ENCODE measurements at regions not wholly inside any gene's neighbourhood (a gene's known extent, or its start where the extent isn't known, plus 50 kb on each side); places are given as distances from the start of the nearest gene placed in this dataset.
"Not testable (repeated sequence)": the region's sequence is repeated elsewhere in the genome, so short reads cannot be mapped to it uniquely, and the experiment has no call there.

GRCh38 chr10:65769828-65770227, 1156.0 kb upstream of the LRRTM3 start:
- no peak for DNase-seq

GRCh38 chr10:65778753-65779152, 1147.1 kb upstream of the LRRTM3 start:
- no peak for DNase-seq

GRCh38 chr10:65779985-65780384, 1145.9 kb upstream of the LRRTM3 start:
- no peak for DNase-seq

GRCh38 chr10:65786279-65786678, 1139.6 kb upstream of the LRRTM3 start:
- DNase-seq = no peak

GRCh38 chr10:65787571-65787970, 1138.3 kb upstream of the LRRTM3 start:
- no peak for DNase-seq

GRCh38 chr10:65788271-65788670, 1137.6 kb upstream of the LRRTM3 start:
- no peak for DNase-seq

GRCh38 chr10:65791979-65792378, 1133.9 kb upstream of the LRRTM3 start:
- DNase-seq = no peak

- DNase-seq = no peak
These were observed 1132.0 kb upstream of the LRRTM3 start for GRCh38 chr10:65793738-65794425.

GRCh38 chr10:65794861-65795260, 1131.0 kb upstream of the LRRTM3 start:
- not testable (repeated sequence) for DNase-seq

GRCh38 chr10:65796472-65796871, 1129.4 kb upstream of the LRRTM3 start:
- DNase-seq = no peak

- no peak for DNase-seq
These were observed 1127.7 kb upstream of the LRRTM3 start for GRCh38 chr10:65798133-65798532.

GRCh38 chr10:65802391-65802790, 1123.4 kb upstream of the LRRTM3 start:
- DNase-seq = no peak

- no peak for DNase-seq
These were observed 1120.3 kb upstream of the LRRTM3 start for GRCh38 chr10:65805511-65805910.

GRCh38 chr10:65805993-65806392, 1119.8 kb upstream of the LRRTM3 start:
- DNase-seq = no peak

- no peak for DNase-seq
These were observed 1117.0 kb upstream of the LRRTM3 start for GRCh38 chr10:65808687-65809333.

- DNase-seq = no peak
These were observed 1113.8 kb upstream of the LRRTM3 start for GRCh38 chr10:65811931-65812525.

GRCh38 chr10:65816536-65816935, 1109.3 kb upstream of the LRRTM3 start:
- no peak for DNase-seq

GRCh38 chr10:65818990-65819389, 1106.8 kb upstream of the LRRTM3 start:
- DNase-seq = no peak

GRCh38 chr10:65827359-65827758, 1098.5 kb upstream of the LRRTM3 start:
- no peak for DNase-seq

- no peak for DNase-seq
These were observed 1087.0 kb upstream of the LRRTM3 start for GRCh38 chr10:65838811-65839210.

- no peak for DNase-seq
These were observed 1082.6 kb upstream of the LRRTM3 start for GRCh38 chr10:65843203-65843602.

GRCh38 chr10:65845916-65846315, 1079.9 kb upstream of the LRRTM3 start:
- no peak for DNase-seq

- DNase-seq = no peak
These were observed 1079.3 kb upstream of the LRRTM3 start for GRCh38 chr10:65846541-65846940.

GRCh38 chr10:65846949-65847348, 1078.9 kb upstream of the LRRTM3 start:
- no peak for DNase-seq
